ENCODE measurements at regions not wholly inside any gene's neighbourhood (a gene's known extent, or its start where the extent isn't known, plus 50 kb on each side); places are given as distances from the start of the nearest gene placed in this dataset.
"Not testable (repeated sequence)": the region's sequence is repeated elsewhere in the genome, so short reads cannot be mapped to it uniquely, and the experiment has no call there.

- Histone ChIP-seq H3K4me1 (ENCODE audit: control insufficient read depth in 2 of 2, insufficient read depth in 2 of 2, low read length in 2 of 2) (no peaks in the 10 kb centered on the region), H3K27ac (ENCODE audit: low read depth in 1 of 2, low read length in 1 of 2) (no peak overlapping the region), H3K36me3 (ENCODE audit: control insufficient read depth in 2 of 2, insufficient read depth in 2 of 2, low read length in 1 of 2) (no peaks in the 10 kb centered on the region), H3K4me3 (ENCODE audit: low read length in 2 of 2) (no peak overlapping the region), H3K9me3 (ENCODE audit: control insufficient read depth in 2 of 2, insufficient read depth in 1 of 2, low read length in 1 of 2) (no peaks in the 10 kb centered on the region), H3K27me3 (ENCODE audit: control insufficient read depth in 2 of 2, insufficient read depth in 1 of 2, low read length in 1 of 2) (no peaks in the 10 kb centered on the region)
- no peak for DNase-seq (ENCODE audit: low read depth in 6 of 9, low spot score in 9 of 9)
- WGBS = 87% methylated on average over 8 of the region's 8 CpGs
These were observed 111.7 kb upstream of the COBL start for GRCh38 chr7:51428217-51428887.

GRCh38 chr7:51426163-51426562, 109.6 kb upstream of the COBL start:
- no peaks in the 10 kb centered on the region for H3K4me1 ChIP-seq (ENCODE audit: control insufficient read depth in 2 of 2, insufficient read depth in 2 of 2, low read length in 2 of 2)
- no peak overlapping the region for H3K27ac ChIP-seq (ENCODE audit: low read depth in 1 of 2, low read length in 1 of 2)
- DNase-seq (ENCODE audit: low read depth in 6 of 9, low spot score in 9 of 9) = no peak
- no peaks in the 10 kb centered on the region for H3K9me3 ChIP-seq (ENCODE audit: control insufficient read depth in 2 of 2, insufficient read depth in 1 of 2, low read length in 1 of 2)
- WGBS = 91% methylated on average over 12 of the region's 12 CpGs
- no peak overlapping the region for H3K4me3 ChIP-seq (ENCODE audit: low read length in 2 of 2)
- H3K36me3 ChIP-seq (ENCODE audit: control insufficient read depth in 2 of 2, insufficient read depth in 2 of 2, low read length in 1 of 2) = no peaks in the 10 kb centered on the region
- H3K27me3 ChIP-seq (ENCODE audit: control insufficient read depth in 2 of 2, insufficient read depth in 1 of 2, low read length in 1 of 2) = no peaks in the 10 kb centered on the region

- H3K9me3 ChIP-seq (ENCODE audit: control insufficient read depth in 2 of 2, insufficient read depth in 1 of 2, low read length in 1 of 2); H3K4me3 ChIP-seq (ENCODE audit: low read length in 2 of 2); H3K27me3 ChIP-seq (ENCODE audit: control insufficient read depth in 2 of 2, insufficient read depth in 1 of 2, low read length in 1 of 2); H3K36me3 ChIP-seq (ENCODE audit: control insufficient read depth in 2 of 2, insufficient read depth in 2 of 2, low read length in 1 of 2); H3K4me1 ChIP-seq (ENCODE audit: control insufficient read depth in 2 of 2, insufficient read depth in 2 of 2, low read length in 2 of 2); DNase-seq (ENCODE audit: low read depth in 6 of 9, low spot score in 9 of 9); H3K27ac ChIP-seq (ENCODE audit: low read depth in 1 of 2, low read length in 1 of 2): not testable (repeated sequence)
- no CpG with 5 or more reads among the region's 3 CpGs for WGBS
These were observed 93.3 kb upstream of the COBL start for GRCh38 chr7:51409934-51410333.

GRCh38 chr7:51397608-51398007, 81.0 kb upstream of the COBL start:
- not testable (repeated sequence) for H3K36me3 ChIP-seq (ENCODE audit: control insufficient read depth in 2 of 2, insufficient read depth in 2 of 2, low read length in 1 of 2); H3K27me3 ChIP-seq (ENCODE audit: control insufficient read depth in 2 of 2, insufficient read depth in 1 of 2, low read length in 1 of 2); H3K9me3 ChIP-seq (ENCODE audit: control insufficient read depth in 2 of 2, insufficient read depth in 1 of 2, low read length in 1 of 2); H3K27ac ChIP-seq (ENCODE audit: low read depth in 1 of 2, low read length in 1 of 2); H3K4me1 ChIP-seq (ENCODE audit: control insufficient read depth in 2 of 2, insufficient read depth in 2 of 2, low read length in 2 of 2); DNase-seq (ENCODE audit: low read depth in 6 of 9, low spot score in 9 of 9); H3K4me3 ChIP-seq (ENCODE audit: low read length in 2 of 2)
- WGBS = 51% methylated on average over 3 of the region's 3 CpGs

GRCh38 chr7:51393003-51393402, 76.4 kb upstream of the COBL start:
- H3K36me3 ChIP-seq (ENCODE audit: control insufficient read depth in 2 of 2, insufficient read depth in 2 of 2, low read length in 1 of 2); H3K9me3 ChIP-seq (ENCODE audit: control insufficient read depth in 2 of 2, insufficient read depth in 1 of 2, low read length in 1 of 2); H3K4me1 ChIP-seq (ENCODE audit: control insufficient read depth in 2 of 2, insufficient read depth in 2 of 2, low read length in 2 of 2); DNase-seq (ENCODE audit: low read depth in 6 of 9, low spot score in 9 of 9); H3K27ac ChIP-seq (ENCODE audit: low read depth in 1 of 2, low read length in 1 of 2); H3K27me3 ChIP-seq (ENCODE audit: control insufficient read depth in 2 of 2, insufficient read depth in 1 of 2, low read length in 1 of 2); H3K4me3 ChIP-seq (ENCODE audit: low read length in 2 of 2): not testable (repeated sequence)
- WGBS = 95% methylated on average over 6 of the region's 6 CpGs

GRCh38 chr7:51389952-51390351, 73.3 kb upstream of the COBL start:
- not testable (repeated sequence) for H3K36me3 ChIP-seq (ENCODE audit: control insufficient read depth in 2 of 2, insufficient read depth in 2 of 2, low read length in 1 of 2); H3K27me3 ChIP-seq (ENCODE audit: control insufficient read depth in 2 of 2, insufficient read depth in 1 of 2, low read length in 1 of 2); H3K4me1 ChIP-seq (ENCODE audit: control insufficient read depth in 2 of 2, insufficient read depth in 2 of 2, low read length in 2 of 2); DNase-seq (ENCODE audit: low read depth in 6 of 9, low spot score in 9 of 9); H3K27ac ChIP-seq (ENCODE audit: low read depth in 1 of 2, low read length in 1 of 2); H3K9me3 ChIP-seq (ENCODE audit: control insufficient read depth in 2 of 2, insufficient read depth in 1 of 2, low read length in 1 of 2); H3K4me3 ChIP-seq (ENCODE audit: low read length in 2 of 2)
- WGBS = 94% methylated on average over 6 of the region's 8 CpGs

- H3K9me3 ChIP-seq (ENCODE audit: control insufficient read depth in 2 of 2, insufficient read depth in 1 of 2, low read length in 1 of 2); H3K27ac ChIP-seq (ENCODE audit: low read depth in 1 of 2, low read length in 1 of 2); H3K27me3 ChIP-seq (ENCODE audit: control insufficient read depth in 2 of 2, insufficient read depth in 1 of 2, low read length in 1 of 2); H3K36me3 ChIP-seq (ENCODE audit: control insufficient read depth in 2 of 2, insufficient read depth in 2 of 2, low read length in 1 of 2); H3K4me1 ChIP-seq (ENCODE audit: control insufficient read depth in 2 of 2, insufficient read depth in 2 of 2, low read length in 2 of 2); H3K4me3 ChIP-seq (ENCODE audit: low read length in 2 of 2); DNase-seq (ENCODE audit: low read depth in 6 of 9, low spot score in 9 of 9): not testable (repeated sequence)
- WGBS = 98% methylated on average over 22 of the region's 22 CpGs
These were observed 72.7 kb upstream of the COBL start for GRCh38 chr7:51389216-51389812.

GRCh38 chr7:51388241-51388640, 71.6 kb upstream of the COBL start:
- not testable (repeated sequence) for DNase-seq (ENCODE audit: low read depth in 6 of 9, low spot score in 9 of 9); H3K27me3 ChIP-seq (ENCODE audit: control insufficient read depth in 2 of 2, insufficient read depth in 1 of 2, low read length in 1 of 2); H3K36me3 ChIP-seq (ENCODE audit: control insufficient read depth in 2 of 2, insufficient read depth in 2 of 2, low read length in 1 of 2); H3K4me1 ChIP-seq (ENCODE audit: control insufficient read depth in 2 of 2, insufficient read depth in 2 of 2, low read length in 2 of 2); H3K9me3 ChIP-seq (ENCODE audit: control insufficient read depth in 2 of 2, insufficient read depth in 1 of 2, low read length in 1 of 2); H3K27ac ChIP-seq (ENCODE audit: low read depth in 1 of 2, low read length in 1 of 2); H3K4me3 ChIP-seq (ENCODE audit: low read length in 2 of 2)
- 96% methylated on average over 12 of the region's 16 CpGs for WGBS

GRCh38 chr7:51386806-51387568, 70.4 kb upstream of the COBL start:
- not testable (repeated sequence) for H3K27me3 ChIP-seq (ENCODE audit: control insufficient read depth in 2 of 2, insufficient read depth in 1 of 2, low read length in 1 of 2); DNase-seq (ENCODE audit: low read depth in 6 of 9, low spot score in 9 of 9); H3K9me3 ChIP-seq (ENCODE audit: control insufficient read depth in 2 of 2, insufficient read depth in 1 of 2, low read length in 1 of 2); H3K4me3 ChIP-seq (ENCODE audit: low read length in 2 of 2); H3K27ac ChIP-seq (ENCODE audit: low read depth in 1 of 2, low read length in 1 of 2); H3K36me3 ChIP-seq (ENCODE audit: control insufficient read depth in 2 of 2, insufficient read depth in 2 of 2, low read length in 1 of 2); H3K4me1 ChIP-seq (ENCODE audit: control insufficient read depth in 2 of 2, insufficient read depth in 2 of 2, low read length in 2 of 2)
- WGBS = 98% methylated on average over 34 of the region's 34 CpGs

Measured in thymus (tissue), 11 donors.